WTC11 (cell line): ENCODE measurements at regions not wholly inside any gene's neighbourhood (a gene's known extent, or its start where the extent isn't known, plus 50 kb on each side); places are given as distances from the start of the nearest gene placed in this dataset.

Experiments
- ATF6 ChIP-seq: sonication (generic); formaldehyde crosslinking; IDR thresholded peaks from 2 replicates; pipeline ENCODE4 v1.8.1; 2023; ENCODE audit warnings: mild to moderate bottlenecking, missing genetic modification reagents
- CREB1 ChIP-seq: sonication (generic); formaldehyde crosslinking; IDR thresholded peaks from 2 replicates; pipeline ENCODE4 v1.8.0; 2023; ENCODE audit warnings: mild to moderate bottlenecking, missing genetic modification reagents
- CREM ChIP-seq: sonication (generic); formaldehyde crosslinking; IDR thresholded peaks from 2 replicates; pipeline ENCODE4 v1.8.1; 2022; ENCODE audit warnings: mild to moderate bottlenecking, missing genetic modification reagents, moderate library complexity
- CTCF ChIP-seq: fragments of 200-600 bp; IDR thresholded peaks from 2 replicates; pipeline ENCODE4 v1.8.0; 2022; ENCODE audit warnings: antibody characterized with exemption
- ELF4 ChIP-seq: sonication (generic); formaldehyde crosslinking; IDR thresholded peaks from 2 replicates; pipeline ENCODE4 v1.8.1; 2022; ENCODE audit warnings: low read depth, mild to moderate bottlenecking, moderate library complexity, missing genetic modification reagents
- FOXK1 ChIP-seq: sonication (generic); formaldehyde crosslinking; IDR thresholded peaks from 2 replicates; pipeline ENCODE4 v1.8.0; 2022; ENCODE audit warnings: mild to moderate bottlenecking, moderate library complexity, missing genetic modification reagents
- GRHL2 ChIP-seq: fragments of 250-450 bp; sonication (Bioruptor Pico); IDR thresholded peaks from 2 replicates; pipeline ENCODE4 v1.8.0; 2022; ENCODE audit warnings: mild to moderate bottlenecking, moderate library complexity; ENCODE audit not compliant: insufficient replicate concordance, severe bottlenecking
- JUN ChIP-seq: sonication (generic); formaldehyde crosslinking; IDR thresholded peaks from 2 replicates; pipeline ENCODE4 v1.8.0; 2023; ENCODE audit warnings: mild to moderate bottlenecking, missing genetic modification reagents
- KAT7 ChIP-seq: sonication (generic); formaldehyde crosslinking; IDR thresholded peaks from 2 replicates; pipeline ENCODE4 v1.8.1; 2023; ENCODE audit warnings: missing genetic modification reagents, mild to moderate bottlenecking, borderline replicate concordance
- MYBL2 ChIP-seq: sonication (generic); formaldehyde crosslinking; IDR thresholded peaks from 2 replicates; pipeline ENCODE4 v1.8.1; 2023; ENCODE audit warnings: mild to moderate bottlenecking, moderate library complexity, missing genetic modification reagents
- NFE2L1 ChIP-seq: sonication (generic); formaldehyde crosslinking; IDR thresholded peaks from 2 replicates; pipeline ENCODE4 v1.8.1; 2023; ENCODE audit warnings: missing genetic modification reagents
- NFYB ChIP-seq: sonication (generic); formaldehyde crosslinking; conservative IDR thresholded peaks from 2 replicates; pipeline ENCODE4 v1.8.0; 2022; ENCODE audit warnings: low read depth, missing genetic modification reagents
- TCF7 ChIP-seq: sonication (generic); formaldehyde crosslinking; IDR thresholded peaks from 2 replicates; pipeline ENCODE4 v1.8.0; 2022; ENCODE audit warnings: mild to moderate bottlenecking, low read depth, missing genetic modification reagents, moderate library complexity
- ZNF396 ChIP-seq: fragments of 250-450 bp; sonication (Bioruptor Pico); IDR thresholded peaks from 2 replicates; pipeline ENCODE4 v1.8.0; 2021; ENCODE audit warnings: mild to moderate bottlenecking, moderate library complexity, borderline replicate concordance

GRCh38 chr5:17838469-17838868 lies 204.2 kb downstream of the TAF11L14 start:
- TF ChIP-seq CTCF (no peak), KAT7 (CRISPR knock-in tag) (no peak), TCF7 (no peak), NFYB (no peak), ELF4 (CRISPR knock-in tag) (no peak), CREM (CRISPR knock-in tag) (no peak), MYBL2 (no peak), GRHL2 (no peak), CREB1 (CRISPR knock-in tag) (no peak), ATF6 (CRISPR knock-in tag) (no peak), ZNF396 (CRISPR knock-in tag) (no peak), FOXK1 (CRISPR knock-in tag) (no peak), NFE2L1 (CRISPR knock-in tag) (no peak), JUN (CRISPR knock-in tag) (no peak)
